Panc1 (cell line): ENCODE measurements at regions not wholly inside any gene's neighbourhood (a gene's known extent, or its start where the extent isn't known, plus 50 kb on each side); places are given as distances from the start of the nearest gene placed in this dataset.

Source experiments
- ATAC-seq: fragments of 200-7000 bp; cut with Tn5 transposase; 2 replicates; pipeline ENCODE4 v1.9.1; 2020; ENCODE audit warnings: mild to moderate bottlenecking, moderate library complexity
- BruUV-seq: library from RNA; stranded (reverse); fragments of 400-500 nt; replicated peaks from 2 replicates; lab custom pipeline; 2021; lab: Mats Ljungman, UMichigan
- CTCF ChIA-PET: fragments of 300-600 bp; sonication (Branson Sonifier 250); formaldehyde crosslinking; loops from one replicate; lab custom pipeline; 2022; ENCODE audit warnings: antibody characterized with exemption; lab: Charles Lee
- POLR2A ChIA-PET: fragments of 300-600 bp; sonication (Branson Sonifier 250); formaldehyde crosslinking; loops from one replicate; lab custom pipeline; 2022; ENCODE audit warnings: antibody characterized with exemption; lab: Charles Lee
- DNase-seq: peaks from one replicate; pipeline ENCODE4 v3.0.0-alpha.2; 2010; ENCODE audit warnings: low read depth, low spot score
- H3K27ac ChIP-seq: 2 replicates; pipeline ENCODE4 v1.5.1; 2011; ENCODE audit warnings: mild to moderate bottlenecking, low read length, inconsistent platforms
- H3K27me3 ChIP-seq: fragments of 200-500 bp; sonication (Bioruptor generic); 2 replicates; pipeline ENCODE4 v1.6.0; 2014; ENCODE audit warnings: low read length, inconsistent platforms; ENCODE audit not compliant: control insufficient read depth, insufficient read depth
- H3K36me3 ChIP-seq: fragments of 200-500 bp; sonication (Bioruptor generic); 2 replicates; pipeline ENCODE4 v1.5.1; 2014; ENCODE audit warnings: inconsistent platforms, mild to moderate bottlenecking, low read length, moderate library complexity; ENCODE audit not compliant: control insufficient read depth, insufficient read depth
- H3K4me1 ChIP-seq: 2 replicates; pipeline ENCODE4 v1.5.1; 2011; ENCODE audit warnings: inconsistent platforms, mild to moderate bottlenecking, low read length, moderate library complexity; ENCODE audit not compliant: control insufficient read depth, insufficient read depth
- H3K4me3 ChIP-seq, 2 experiments: 2 replicates each; pipeline ENCODE4 v1.5.1; 2011 to 2012; ENCODE audit warnings: low read depth in 2 of 2, low read length in 2 of 2, mild to moderate bottlenecking in 2 of 2, inconsistent platforms in 1 of 2, moderate library complexity in 1 of 2
- H3K9me3 ChIP-seq: fragments of 200-500 bp; sonication (Bioruptor generic); 2 replicates; pipeline ENCODE4 v1.5.1; 2014; ENCODE audit warnings: low read depth, mild to moderate bottlenecking, inconsistent platforms, low read length, moderate library complexity; ENCODE audit not compliant: control insufficient read depth, insufficient read depth
- POLR2AphosphoS5 ChIP-seq: IDR thresholded peaks from 2 replicates; pipeline ENCODE4 v1.6.1; 2012; ENCODE audit warnings: mild to moderate bottlenecking, low read depth, low read length, moderate library complexity
- SIN3A ChIP-seq: IDR thresholded peaks from 2 replicates; pipeline ENCODE4 v1.6.1; 2012; ENCODE audit warnings: low read depth, mild to moderate bottlenecking, low read length, moderate library complexity, borderline replicate concordance; ENCODE audit not compliant: insufficient read depth
- TCF7L2 ChIP-seq: IDR thresholded peaks from 2 replicates; pipeline ENCODE4 v1.6.1; 2011; ENCODE audit warnings: mild to moderate bottlenecking, low read depth, low read length, inconsistent platforms
- in situ Hi-C: cut with HindIII; loops from 2 replicates; pipeline ENCODE4 v1.10.0; 2016; ENCODE audit warnings: low sequenced_read_pairs, low pct_unique_long_range_greater_than_20kb
- intact Hi-C: fragments of 100-400 bp; cut with micrococcal nuclease; formaldehyde crosslinking; loops from one replicate; pipeline ENCODE4 v1.10.0; 2022; ENCODE audit not compliant: unreplicated experiment
- TF ChIP-seq, protein P1 (sequence below): fragments of 450-650 bp; IDR thresholded peaks from 2 replicates; pipeline ENCODE4 v1.5.1; 2017; ENCODE audit warnings: mild to moderate bottlenecking
- TF ChIP-seq, protein P2 (sequence below), 2 experiments: IDR thresholded peaks; 2 replicates each; pipeline ENCODE4 v1.6.1; 2011 to 2012; ENCODE audit warnings: low read depth in 2 of 2, control low read depth in 1 of 2, low read length in 1 of 2, mild to moderate bottlenecking in 1 of 2, moderate library complexity in 1 of 2; ENCODE audit not compliant: insufficient read depth in 1 of 2

DNA sequence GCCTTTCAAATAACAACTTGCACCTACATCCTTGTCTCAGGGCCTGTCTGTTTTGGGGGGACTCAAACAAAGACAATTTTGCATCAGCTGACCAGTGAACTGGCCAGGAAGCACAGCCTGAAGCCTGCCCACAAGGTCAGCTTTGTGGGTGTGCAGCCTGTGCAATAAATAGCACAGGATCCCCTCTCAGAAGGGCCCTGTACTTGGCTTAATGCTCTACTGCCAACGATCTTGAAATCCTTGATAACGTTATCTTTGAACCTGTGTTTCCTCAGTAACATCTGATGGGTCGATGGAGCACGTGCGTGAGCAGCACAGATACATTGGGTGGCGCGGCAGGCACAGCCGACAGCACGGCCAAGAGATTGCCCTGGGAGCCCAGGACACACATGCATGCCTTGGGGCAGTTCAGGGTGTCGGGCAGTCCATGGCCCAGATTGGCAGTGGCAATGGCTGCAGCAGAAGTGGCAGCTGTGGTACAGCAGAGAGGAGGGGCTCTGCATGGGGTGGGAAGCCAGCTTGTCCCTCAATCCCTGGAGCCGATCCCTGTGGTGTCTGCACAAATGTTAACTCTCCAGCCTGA, 58.8 kb upstream of the ATP6AP2 start:
- ATAC-seq (no peak), DNase-seq (no peak)
- Histone ChIP-seq H3K36me3 (no peaks in the 10 kb centered on the region), H3K4me1 (no peaks in the 10 kb centered on the region), H3K9me3 (no peaks in the 10 kb centered on the region), H3K4me3 (no peak overlapping the region), H3K27ac (no peak overlapping the region), H3K27me3 (no peaks in the 10 kb centered on the region)
- in situ Hi-C loops = no loop called here
- intact Hi-C loops = no loop called here
- TF ChIP-seq TCF7L2 = no peak
- ChIA-PET CTCF (no interaction called here), POLR2A (no interaction called here)
- BruUV-seq = no TSS peak

DNA sequence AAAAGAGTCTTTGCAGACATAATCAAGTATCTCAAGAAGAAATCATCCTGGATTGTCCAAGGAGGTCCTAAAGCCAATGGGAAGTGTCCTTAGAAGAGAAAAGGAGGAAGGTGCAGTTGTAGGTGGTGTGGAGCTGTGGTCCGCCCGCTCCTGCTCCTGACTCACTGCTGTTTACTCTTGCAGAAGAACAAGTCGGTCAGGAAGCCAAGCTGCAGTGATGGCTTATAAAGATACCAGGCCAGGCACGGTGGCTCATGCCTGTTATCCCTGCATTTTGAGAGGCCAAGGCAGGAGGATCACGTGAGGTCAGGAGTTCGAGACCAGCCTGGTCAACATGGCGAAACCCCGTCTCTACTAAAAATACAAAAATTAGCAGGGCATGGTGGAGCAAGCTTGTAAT, 66.4 kb upstream of the ATP6AP2 start:
- Histone ChIP-seq H3K9me3 (no peaks in the 10 kb centered on the region), H3K4me1 (no peaks in the 10 kb centered on the region), H3K36me3 (no peaks in the 10 kb centered on the region), H3K4me3 (no peak overlapping the region), H3K27me3 (no peaks in the 10 kb centered on the region), H3K27ac (no peak overlapping the region)
- TF ChIP-seq POLR2AphosphoS5 = no peak
- TF ChIP-seq, protein P1, sequence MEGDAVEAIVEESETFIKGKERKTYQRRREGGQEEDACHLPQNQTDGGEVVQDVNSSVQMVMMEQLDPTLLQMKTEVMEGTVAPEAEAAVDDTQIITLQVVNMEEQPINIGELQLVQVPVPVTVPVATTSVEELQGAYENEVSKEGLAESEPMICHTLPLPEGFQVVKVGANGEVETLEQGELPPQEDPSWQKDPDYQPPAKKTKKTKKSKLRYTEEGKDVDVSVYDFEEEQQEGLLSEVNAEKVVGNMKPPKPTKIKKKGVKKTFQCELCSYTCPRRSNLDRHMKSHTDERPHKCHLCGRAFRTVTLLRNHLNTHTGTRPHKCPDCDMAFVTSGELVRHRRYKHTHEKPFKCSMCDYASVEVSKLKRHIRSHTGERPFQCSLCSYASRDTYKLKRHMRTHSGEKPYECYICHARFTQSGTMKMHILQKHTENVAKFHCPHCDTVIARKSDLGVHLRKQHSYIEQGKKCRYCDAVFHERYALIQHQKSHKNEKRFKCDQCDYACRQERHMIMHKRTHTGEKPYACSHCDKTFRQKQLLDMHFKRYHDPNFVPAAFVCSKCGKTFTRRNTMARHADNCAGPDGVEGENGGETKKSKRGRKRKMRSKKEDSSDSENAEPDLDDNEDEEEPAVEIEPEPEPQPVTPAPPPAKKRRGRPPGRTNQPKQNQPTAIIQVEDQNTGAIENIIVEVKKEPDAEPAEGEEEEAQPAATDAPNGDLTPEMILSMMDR = no peak
- TF ChIP-seq TCF7L2 = no peak
- no peak for TF ChIP-seq SIN3A
- TF ChIP-seq, protein P2, sequence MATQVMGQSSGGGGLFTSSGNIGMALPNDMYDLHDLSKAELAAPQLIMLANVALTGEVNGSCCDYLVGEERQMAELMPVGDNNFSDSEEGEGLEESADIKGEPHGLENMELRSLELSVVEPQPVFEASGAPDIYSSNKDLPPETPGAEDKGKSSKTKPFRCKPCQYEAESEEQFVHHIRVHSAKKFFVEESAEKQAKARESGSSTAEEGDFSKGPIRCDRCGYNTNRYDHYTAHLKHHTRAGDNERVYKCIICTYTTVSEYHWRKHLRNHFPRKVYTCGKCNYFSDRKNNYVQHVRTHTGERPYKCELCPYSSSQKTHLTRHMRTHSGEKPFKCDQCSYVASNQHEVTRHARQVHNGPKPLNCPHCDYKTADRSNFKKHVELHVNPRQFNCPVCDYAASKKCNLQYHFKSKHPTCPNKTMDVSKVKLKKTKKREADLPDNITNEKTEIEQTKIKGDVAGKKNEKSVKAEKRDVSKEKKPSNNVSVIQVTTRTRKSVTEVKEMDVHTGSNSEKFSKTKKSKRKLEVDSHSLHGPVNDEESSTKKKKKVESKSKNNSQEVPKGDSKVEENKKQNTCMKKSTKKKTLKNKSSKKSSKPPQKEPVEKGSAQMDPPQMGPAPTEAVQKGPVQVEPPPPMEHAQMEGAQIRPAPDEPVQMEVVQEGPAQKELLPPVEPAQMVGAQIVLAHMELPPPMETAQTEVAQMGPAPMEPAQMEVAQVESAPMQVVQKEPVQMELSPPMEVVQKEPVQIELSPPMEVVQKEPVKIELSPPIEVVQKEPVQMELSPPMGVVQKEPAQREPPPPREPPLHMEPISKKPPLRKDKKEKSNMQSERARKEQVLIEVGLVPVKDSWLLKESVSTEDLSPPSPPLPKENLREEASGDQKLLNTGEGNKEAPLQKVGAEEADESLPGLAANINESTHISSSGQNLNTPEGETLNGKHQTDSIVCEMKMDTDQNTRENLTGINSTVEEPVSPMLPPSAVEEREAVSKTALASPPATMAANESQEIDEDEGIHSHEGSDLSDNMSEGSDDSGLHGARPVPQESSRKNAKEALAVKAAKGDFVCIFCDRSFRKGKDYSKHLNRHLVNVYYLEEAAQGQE (IDR thresholded peaks at IDR 0.05; ENCODE audit: insufficient read depth in 1 of 2, low read depth in 2 of 2, low read length in 1 of 2) = no peak
- intact Hi-C loops = no loop called here
- DNase-seq (no peak), ATAC-seq (no peak)
- POLR2A ChIA-PET = no interaction called here
- BruUV-seq = no TSS peak
- CTCF ChIA-PET = no interaction called here
- in situ Hi-C loops = no loop called here

DNA sequence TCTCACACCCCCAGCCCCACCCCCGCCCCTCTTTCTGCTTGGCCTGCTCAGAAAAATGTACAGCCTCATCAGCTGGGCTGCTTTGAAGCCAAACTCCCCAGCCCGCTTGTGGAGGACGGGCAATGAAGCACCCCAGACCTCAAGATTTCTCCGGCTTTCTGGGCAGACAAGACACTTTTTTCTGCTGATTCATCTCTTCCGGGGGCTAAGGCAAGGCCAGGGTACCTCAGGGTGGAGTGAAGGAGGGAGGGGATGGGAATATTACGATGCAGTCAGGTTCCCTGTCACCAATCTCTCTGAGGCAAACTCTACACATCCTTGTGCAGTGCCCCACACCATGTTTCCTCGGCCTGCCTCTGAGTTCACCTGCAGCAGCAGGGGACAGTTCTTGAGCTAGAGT, 66.9 kb upstream of the ATP6AP2 start:
- H3K9me3 ChIP-seq = no peaks in the 10 kb centered on the region
- POLR2A ChIA-PET = no interaction called here
- ATAC-seq (no peak), DNase-seq (no peak)
- no peaks in the 10 kb centered on the region for H3K4me1 ChIP-seq
- H3K4me3 ChIP-seq = no peak overlapping the region
- CTCF ChIA-PET = no interaction called here
- no peaks in the 10 kb centered on the region for H3K36me3 ChIP-seq
- no TSS peak for BruUV-seq
- no peak overlapping the region for H3K27ac ChIP-seq
- H3K27me3 ChIP-seq = no peaks in the 10 kb centered on the region
- in situ Hi-C loops = no loop called here
- intact Hi-C loops = no loop called here
- TF ChIP-seq SIN3A = no peak
- no peak for TF ChIP-seq TCF7L2
- TF ChIP-seq POLR2AphosphoS5 = no peak
- TF ChIP-seq, protein P1 = no peak
- TF ChIP-seq, protein P2 (IDR thresholded peaks at IDR 0.05; ENCODE audit: insufficient read depth in 1 of 2, low read depth in 2 of 2, low read length in 1 of 2) = no peak
